Liver (tissue), 8 donors: ENCODE measurements at regions not wholly inside any gene's neighbourhood (a gene's known extent, or its start where the extent isn't known, plus 50 kb on each side); places are given as distances from the start of the nearest gene placed in this dataset.

Experiments
- DNase-seq: peaks from one replicate; pipeline ENCODE4 v3.0.0-alpha.2; 2017; ENCODE audit warnings: low spot score
- H3K27ac ChIP-seq, 2 donors: one replicate each; pipeline ENCODE4 v1.7.0; 2013; ENCODE audit warnings: inconsistent platforms in 2 of 2, low read length in 2 of 2, control low read depth in 1 of 2, low read depth in 1 of 2, mild to moderate bottlenecking in 1 of 2
- H3K27me3 ChIP-seq, 4 donors: one replicate each; pipeline versions ENCODE4 v1.6.1 to v1.7.0; 2013; ENCODE audit warnings: low read length in 3 of 4, inconsistent platforms in 1 of 4, mild to moderate bottlenecking in 1 of 4, moderate library complexity in 1 of 4; ENCODE audit not compliant: control insufficient read depth in 4 of 4, insufficient read depth in 4 of 4
- H3K36me3 ChIP-seq, 4 donors: one replicate each; pipeline versions ENCODE4 v1.6.1 to v1.7.0; 2013; ENCODE audit warnings: low read length in 3 of 4, mild to moderate bottlenecking in 3 of 4, low read depth in 1 of 4, moderate library complexity in 1 of 4; ENCODE audit not compliant: control insufficient read depth in 4 of 4, insufficient read depth in 3 of 4
- H3K4me1 ChIP-seq, 4 donors: one replicate each; pipeline versions ENCODE4 v1.6.1 to v1.7.0; 2013; ENCODE audit warnings: low read length in 3 of 4, mild to moderate bottlenecking in 3 of 4, moderate library complexity in 1 of 4; ENCODE audit not compliant: control insufficient read depth in 4 of 4, insufficient read depth in 4 of 4
- H3K4me3 ChIP-seq, 3 donors: one replicate each; pipeline versions ENCODE4 v1.6.1 to v1.7.0; 2013; ENCODE audit warnings: low read length in 3 of 3, control low read depth in 1 of 3, low read depth in 1 of 3, mild to moderate bottlenecking in 1 of 3
- H3K9ac ChIP-seq, 2 donors: one replicate each; pipeline ENCODE4 v1.7.0; 2013; ENCODE audit warnings: low read length in 2 of 2, mild to moderate bottlenecking in 2 of 2, moderate library complexity in 2 of 2, control low read depth in 1 of 2, low read depth in 1 of 2
- H3K9me3 ChIP-seq, 4 donors: one replicate each; pipeline versions ENCODE4 v1.6.1 to v1.7.0; 2013; ENCODE audit warnings: low read length in 3 of 4; ENCODE audit not compliant: control insufficient read depth in 4 of 4
- ATF3 ChIP-seq: IDR thresholded peaks from 2 replicates; pipeline ENCODE4 v1.6.1; 2016; ENCODE audit warnings: antibody characterized with exemption
- CTCF ChIP-seq: fragments of 150-350 bp; IDR thresholded peaks from 2 replicates; pipeline ENCODE4 v1.5.1; 2017; ENCODE audit warnings: improper control_type of control experiment, low read depth, low read length; ENCODE audit not compliant: missing input control
- EGR1 ChIP-seq, 2 donors: IDR thresholded peaks; 2 replicates each; pipeline ENCODE4 v1.6.1; 2016 to 2018; ENCODE audit warnings: antibody characterized with exemption in 2 of 2, low read depth in 2 of 2
- FOXA1 ChIP-seq: IDR thresholded peaks from 2 replicates; pipeline ENCODE4 v1.6.1; 2016; ENCODE audit warnings: antibody characterized with exemption
- FOXA2 ChIP-seq: IDR thresholded peaks from 2 replicates; pipeline ENCODE4 v1.6.1; 2016; ENCODE audit warnings: antibody characterized with exemption
- GABPA ChIP-seq, 2 donors: IDR thresholded peaks in 1 of 2; conservative IDR thresholded peaks in 1 of 2; 2 replicates each; pipeline ENCODE4 v1.6.1; 2016; ENCODE audit warnings: antibody characterized with exemption in 2 of 2, mild to moderate bottlenecking in 1 of 2, moderate library complexity in 1 of 2
- HNF4A ChIP-seq, 2 donors: conservative IDR thresholded peaks; 2 replicates each; pipeline ENCODE4 v1.6.1; 2016; ENCODE audit warnings: antibody characterized with exemption in 2 of 2, mild to moderate bottlenecking in 2 of 2
- HNF4G ChIP-seq: IDR thresholded peaks from 2 replicates; pipeline ENCODE4 v1.6.1; 2016; ENCODE audit warnings: antibody characterized with exemption
- JUND ChIP-seq, 2 donors: IDR thresholded peaks; 2 replicates each; pipeline ENCODE4 v1.6.1; 2016; ENCODE audit warnings: antibody characterized with exemption in 2 of 2
- MAX ChIP-seq: IDR thresholded peaks from 2 replicates; pipeline ENCODE4 v1.6.1; 2016; ENCODE audit warnings: antibody characterized with exemption
- NR2F2 ChIP-seq: IDR thresholded peaks from 2 replicates; pipeline ENCODE4 v1.6.1; 2016; ENCODE audit warnings: antibody characterized with exemption
- RAD21 ChIP-seq, 2 donors: IDR thresholded peaks; 2 replicates each; pipeline ENCODE4 v1.6.1; 2016; ENCODE audit warnings: antibody characterized with exemption in 2 of 2, mild to moderate bottlenecking in 2 of 2
- REST ChIP-seq: IDR thresholded peaks from 2 replicates; pipeline ENCODE4 v1.6.1; 2016; ENCODE audit warnings: antibody characterized with exemption, mild to moderate bottlenecking
- RXRA ChIP-seq, 2 donors: IDR thresholded peaks; 2 replicates each; pipeline ENCODE4 v1.6.1; 2017 to 2018; ENCODE audit warnings: antibody characterized with exemption in 2 of 2, mild to moderate bottlenecking in 1 of 2
- SP1 ChIP-seq: IDR thresholded peaks from 2 replicates; pipeline ENCODE4 v1.6.1; 2018; ENCODE audit warnings: antibody characterized with exemption, mild to moderate bottlenecking
- TAF1 ChIP-seq: conservative IDR thresholded peaks from 2 replicates; pipeline ENCODE4 v1.6.1; 2016; ENCODE audit warnings: antibody characterized with exemption, mild to moderate bottlenecking
- YY1 ChIP-seq: IDR thresholded peaks from 2 replicates; pipeline ENCODE4 v1.6.1; 2016; ENCODE audit warnings: antibody characterized with exemption, mild to moderate bottlenecking
- ZBTB33 ChIP-seq: IDR thresholded peaks from 2 replicates; pipeline ENCODE4 v1.6.1; 2016; ENCODE audit warnings: antibody characterized with exemption
- WGBS: extraction: QIAGEN DNeasy Blood & Tissue Kit; methylation state at CpG from one replicate; pipeline ENCODE4 v1.1.7; 2013; 5-methylcytosine and 5-hydroxymethylcytosine counted together
- donor health status: healthy.
- donor health status: healthy.
- donor health status: healthy.
- donor health status: healthy.
- donor health status: healthy.

- no peak for TF ChIP-seq FOXA2
- TF ChIP-seq HNF4G = no peak
Observed at GRCh38 chr6:134379599-134379998, 61.7 kb upstream of the SGK1 start (continued).

GRCh38 chr6:134379076-134379475 is 61.2 kb upstream of the SGK1 start:
- Histone ChIP-seq H3K36me3 (no peaks in the 10 kb centered on the region), H3K27ac (no peak overlapping the region), H3K4me3 (no peak overlapping the region), H3K9me3 (no peaks in the 10 kb centered on the region), H3K9ac (no peak overlapping the region), H3K27me3 (no peaks in the 10 kb centered on the region), H3K4me1 (no peaks in the 10 kb centered on the region)
- TF ChIP-seq TAF1 (no peak), ZBTB33 (no peak), ATF3 (no peak)
- 76% methylated on average over 5 of the region's 5 CpGs for WGBS
- no peak for DNase-seq

- WGBS = 85% methylated on average over 1 of the region's 1 CpG
- no peak overlapping the region for H3K9ac ChIP-seq
- no peak overlapping the region for H3K27ac ChIP-seq
- no peak for DNase-seq
- H3K36me3 ChIP-seq = no peaks in the 10 kb centered on the region
- no peaks in the 10 kb centered on the region for H3K27me3 ChIP-seq
- H3K9me3 ChIP-seq = no peaks in the 10 kb centered on the region
- TF ChIP-seq CTCF = no peak
- no peak for TF ChIP-seq REST
- no peak for TF ChIP-seq HNF4A (conservative IDR thresholded peaks at IDR 0.05)
- no peak for TF ChIP-seq SP1
- TF ChIP-seq FOXA1 = no peak
- no peak for TF ChIP-seq TAF1
- no peak for TF ChIP-seq YY1
- no peak for TF ChIP-seq JUND (IDR thresholded peaks at IDR 0.05)
- no peak for TF ChIP-seq HNF4G
- TF ChIP-seq GABPA (IDR thresholded peaks at IDR 0.05 in 1 of 2, conservative IDR thresholded peaks at IDR 0.05 in 1 of 2) = no peak
- TF ChIP-seq EGR1 (IDR thresholded peaks at IDR 0.05; ENCODE audit: low read depth in 2 of 2) = no peak
- TF ChIP-seq MAX = no peak
- TF ChIP-seq RAD21 (IDR thresholded peaks at IDR 0.05) = no peak
- no peak for TF ChIP-seq FOXA2
- TF ChIP-seq ZBTB33 = no peak
- no peak for TF ChIP-seq NR2F2
- TF ChIP-seq ATF3 = no peak
- no peak for TF ChIP-seq RXRA (IDR thresholded peaks at IDR 0.05)
- no peak overlapping the region for H3K4me3 ChIP-seq
- H3K4me1 ChIP-seq = no peaks in the 10 kb centered on the region
Observed at GRCh38 chr6:134378426-134378825, 60.5 kb upstream of the SGK1 start.
